ENCODE measurements at regions not wholly inside any gene's neighbourhood (a gene's known extent, or its start where the extent isn't known, plus 50 kb on each side); places are given as distances from the start of the nearest gene placed in this dataset.
A peak's percentile ranks its signal among the peaks of the same experiment; 100 is the strongest.
"Not testable (repeated sequence)": the region's sequence is repeated elsewhere in the genome, so short reads cannot be mapped to it uniquely, and the experiment has no call there.

- FAIRE-seq, result no peak
- DNase-seq (ENCODE audit: extremely low spot score, insufficient read length, low read depth), result no peak
Measured at GRCh38 chr14:59123531-59123930, 64.9 kb upstream of the DAAM1 start.

GRCh38 chr14:59123975-59124374 lies 64.5 kb upstream of the DAAM1 start:
- no peak for DNase-seq (ENCODE audit: extremely low spot score, insufficient read length, low read depth)
- peak; percentile 50 for FAIRE-seq

DNA sequence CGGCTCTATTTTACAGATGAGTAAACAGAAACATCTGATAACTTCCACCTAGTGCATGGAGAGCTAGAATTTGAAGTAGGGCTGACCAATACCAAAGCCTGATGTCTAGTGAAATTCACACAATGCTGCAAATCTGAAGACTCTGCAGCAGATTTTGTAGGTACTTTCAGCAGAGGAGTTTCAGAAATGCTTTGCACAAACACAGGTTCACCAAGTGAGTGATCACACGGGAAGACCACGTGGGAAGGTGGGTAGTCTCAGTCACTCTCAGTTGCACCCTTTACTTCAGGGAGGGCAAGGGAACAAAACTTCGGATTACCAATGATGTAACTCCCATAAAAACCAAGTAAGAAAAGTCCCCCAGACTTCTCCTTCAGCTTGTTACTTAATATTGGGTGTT lies 63.3 kb upstream of the DAAM1 start:
- peak; percentile 12 for FAIRE-seq
- no peak for DNase-seq (ENCODE audit: extremely low spot score, insufficient read length, low read depth)

DNA sequence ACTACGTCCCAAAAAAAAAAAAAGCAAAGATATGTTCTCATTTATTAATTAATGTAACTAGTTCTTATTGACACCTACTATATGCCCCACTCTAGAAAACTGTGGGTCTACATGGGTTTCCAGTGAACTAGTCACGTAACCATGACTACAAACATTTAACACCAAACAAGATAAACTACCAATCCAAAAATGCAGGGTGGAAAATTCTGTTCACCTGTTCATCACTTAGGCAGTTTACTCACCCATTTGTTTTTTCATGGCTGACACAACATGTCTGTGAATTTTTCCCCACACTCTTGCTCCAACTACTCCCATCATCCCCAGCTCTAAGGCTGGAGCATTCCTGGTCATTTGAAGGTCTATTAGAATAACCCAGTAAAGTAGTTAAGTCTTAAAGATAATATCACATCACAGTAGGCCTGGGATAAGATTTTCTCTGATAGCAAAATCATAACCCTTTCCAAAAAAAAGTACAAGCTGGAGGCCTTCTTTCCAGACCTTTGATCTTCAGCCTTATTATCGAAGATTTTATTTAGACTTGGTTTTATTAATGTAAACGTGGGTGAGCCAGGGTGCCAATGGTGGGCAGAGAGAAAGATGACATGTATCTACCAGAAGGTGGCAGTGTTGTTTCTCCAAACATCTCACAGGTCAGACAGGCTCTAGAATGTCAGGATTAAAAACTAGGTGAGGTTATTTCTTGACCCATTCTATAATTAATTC lies 61.6 kb upstream of the DAAM1 start:
- DNase-seq (ENCODE audit: extremely low spot score, insufficient read length, low read depth) (peak; percentile 38), FAIRE-seq (peak; percentile 97)

GRCh38 chr14:59127437-59127732 lies 61.1 kb upstream of the DAAM1 start:
- DNase-seq (ENCODE audit: extremely low spot score, insufficient read length, low read depth) (no peak), FAIRE-seq (no peak)

DNA sequence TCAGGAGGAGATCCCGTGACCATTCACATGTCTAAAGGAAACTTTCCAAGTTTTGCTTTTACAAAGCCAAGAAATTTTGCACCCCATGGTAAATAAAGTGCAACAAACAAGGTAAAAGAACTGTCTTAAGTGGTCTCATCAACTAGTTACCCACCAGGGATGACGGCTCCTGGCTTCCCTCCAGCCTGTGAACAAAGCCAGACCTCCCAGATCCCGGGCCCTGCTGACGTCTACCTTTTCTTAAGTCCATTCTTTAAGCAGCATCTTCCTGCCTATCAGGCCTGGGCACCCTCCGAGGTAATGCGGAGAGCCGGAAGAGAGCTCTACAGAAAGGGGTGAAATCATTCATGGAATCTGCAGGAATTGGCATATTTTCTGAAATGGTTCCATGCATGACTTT lies 58.0 kb upstream of the DAAM1 start:
- no peak for FAIRE-seq
- no peak for DNase-seq (ENCODE audit: extremely low spot score, insufficient read length, low read depth)

DNA sequence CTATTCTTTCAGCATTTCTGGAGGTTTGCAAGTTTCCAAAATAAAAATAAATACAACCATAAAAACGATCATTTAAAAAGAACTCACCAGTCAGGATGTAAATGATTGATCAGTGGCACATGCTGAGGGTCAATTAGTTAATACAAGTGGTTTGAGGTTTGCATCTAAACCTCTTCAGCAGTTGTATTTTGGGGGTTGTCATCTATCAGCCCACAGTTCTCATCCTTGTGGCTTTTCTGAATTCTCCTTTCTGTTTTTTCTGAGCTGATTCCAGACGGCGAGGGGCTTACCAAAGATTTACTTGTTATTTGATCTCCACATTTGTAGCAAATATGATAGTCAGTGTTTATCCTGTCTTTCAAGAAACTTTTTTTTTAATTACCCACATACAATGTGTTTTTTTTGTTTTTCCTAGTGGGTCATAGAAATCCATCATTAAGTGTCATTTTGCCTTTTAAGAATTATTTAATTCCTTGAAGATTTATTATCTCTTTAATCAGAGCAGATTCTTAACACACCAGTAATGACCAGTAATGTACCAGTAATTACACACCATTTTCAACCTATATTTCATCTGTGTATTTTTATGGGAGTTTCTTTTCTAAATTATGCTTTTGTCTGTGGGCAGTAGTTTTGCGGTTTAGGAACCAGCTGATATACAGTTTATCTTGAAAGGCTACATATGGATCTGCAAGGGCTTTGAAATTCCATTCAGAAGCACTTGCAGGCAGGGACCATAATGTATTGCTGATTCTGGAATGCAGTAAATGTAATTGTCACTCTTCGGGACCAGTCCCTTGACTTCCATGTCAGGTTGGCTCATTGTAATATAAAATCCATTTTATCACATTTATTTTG lies 56.3 kb upstream of the DAAM1 start:
- DNase-seq (ENCODE audit: extremely low spot score, insufficient read length, low read depth) (no peak), FAIRE-seq (no peak)

GRCh38 chr14:59132796-59133494 lies 55.5 kb upstream of the DAAM1 start:
- FAIRE-seq (no peak), DNase-seq (ENCODE audit: extremely low spot score, insufficient read length, low read depth) (no peak)

DNA sequence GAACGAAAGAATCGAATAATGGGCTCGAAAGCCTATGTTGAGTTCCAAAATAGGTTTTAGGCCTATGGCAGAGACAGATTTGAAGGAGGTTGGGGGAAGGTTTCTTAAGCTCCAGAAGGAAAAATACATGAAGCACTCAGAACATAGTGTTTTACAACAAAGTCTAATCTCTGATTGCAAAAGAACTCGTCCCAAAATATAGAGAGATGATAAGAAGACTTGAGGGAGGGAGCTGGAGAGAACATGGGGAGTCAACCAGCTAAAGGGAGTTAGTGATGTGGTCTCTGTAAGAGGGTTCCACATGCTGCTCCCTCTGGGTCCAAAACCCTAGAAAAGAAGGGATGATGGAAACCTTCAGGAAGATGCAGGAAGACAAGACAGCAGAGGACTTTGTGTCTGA lies 54.8 kb upstream of the DAAM1 start:
- no peak for DNase-seq (ENCODE audit: extremely low spot score, insufficient read length, low read depth)
- no peak for FAIRE-seq

- no peak for FAIRE-seq
- DNase-seq (ENCODE audit: extremely low spot score, insufficient read length, low read depth), result no peak
Measured at GRCh38 chr14:59134307-59134706, 54.2 kb upstream of the DAAM1 start.

- FAIRE-seq, result no peak
- no peak for DNase-seq (ENCODE audit: extremely low spot score, insufficient read length, low read depth)
Measured at GRCh38 chr14:59137256-59137655, 51.2 kb upstream of the DAAM1 start.

DNA sequence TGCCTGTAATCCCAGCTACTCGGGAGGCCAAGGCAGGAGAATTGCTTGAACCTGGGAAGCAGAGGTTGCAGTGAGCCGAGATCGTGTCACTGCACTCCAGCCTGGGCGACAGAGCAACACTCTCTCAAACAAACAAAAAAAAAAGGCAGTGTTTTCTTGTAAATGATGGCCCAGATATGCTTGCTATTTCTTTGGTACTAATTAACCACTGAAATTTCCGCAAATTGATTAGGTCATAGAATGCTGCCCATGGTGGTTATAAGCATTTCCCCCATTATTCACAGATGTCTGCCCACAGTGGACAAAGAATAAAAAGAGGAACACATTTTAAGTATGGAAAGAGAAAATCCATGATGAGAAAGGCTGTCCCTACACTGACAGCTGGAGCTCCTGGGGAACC lies 49.9 kb upstream of the DAAM1 start:
- DNase-seq (ENCODE audit: extremely low spot score, insufficient read length, low read depth); FAIRE-seq: not testable (repeated sequence)
